HCT116 (cell line): ENCODE measurements at regions not wholly inside any gene's neighbourhood (a gene's known extent, or its start where the extent isn't known, plus 50 kb on each side); places are given as distances from the start of the nearest gene placed in this dataset.

ENCODE experiments used
- EGR1 ChIP-seq: IDR thresholded peaks from 2 replicates; pipeline ENCODE4 v1.6.1; 2012; ENCODE audit warnings: low read depth
- EZH2 ChIP-seq: fragments of 200-600 bp; sonication (generic); IDR thresholded peaks from 2 replicates; pipeline ENCODE4 v1.6.1; 2017; ENCODE audit warnings: antibody characterized with exemption, mixed run types
- EZH2phosphoT487 ChIP-seq: fragments of 200-600 bp; IDR thresholded peaks from 2 replicates; pipeline ENCODE4 v1.6.1; 2018; ENCODE audit warnings: antibody characterized with exemption, borderline replicate concordance
- JUND ChIP-seq: IDR thresholded peaks from 2 replicates; pipeline ENCODE4 v1.6.1; 2012
- POLR2A ChIP-seq: IDR thresholded peaks from 2 replicates; pipeline ENCODE4 v1.7.0; 2011; ENCODE audit warnings: borderline replicate concordance; ENCODE audit not compliant: insufficient read depth, insufficient read length; ENCODE audit errors: extremely low read depth
- POLR2AphosphoS5 ChIP-seq: IDR thresholded peaks from 2 replicates; pipeline ENCODE4 v1.6.1; 2011; ENCODE audit warnings: mild to moderate bottlenecking, low read depth, low read length, moderate library complexity
- RAD21 ChIP-seq: IDR thresholded peaks from 2 replicates; pipeline ENCODE4 v1.6.1; 2012; ENCODE audit warnings: low read depth, mild to moderate bottlenecking
- REST ChIP-seq: IDR thresholded peaks from 2 replicates; pipeline ENCODE4 v1.6.1; 2012; ENCODE audit warnings: low read depth
- SIN3A ChIP-seq: IDR thresholded peaks from 2 replicates; pipeline ENCODE4 v1.6.1; 2012; ENCODE audit warnings: low read depth
- SP1 ChIP-seq: IDR thresholded peaks from 2 replicates; pipeline ENCODE4 v1.6.1; 2012; ENCODE audit warnings: low read depth
- YY1 ChIP-seq: IDR thresholded peaks from 2 replicates; pipeline ENCODE4 v1.6.1; 2011; ENCODE audit warnings: low read length, low read depth, moderate library complexity, mild to moderate bottlenecking; ENCODE audit not compliant: insufficient replicate concordance; ENCODE audit errors: extremely low read depth
- ZFX ChIP-seq: fragments of 450-650 bp; IDR thresholded peaks from 2 replicates; pipeline ENCODE4 v1.6.1; 2017
- TF ChIP-seq, protein P1 (sequence below), 3 experiments: fragments of 200-600 bp in 1 of 3; sonication (generic) in 1 of 3; IDR thresholded peaks in 2 of 3; conservative IDR thresholded peaks in 1 of 3; 2 replicates each; pipeline ENCODE4 v1.5.1; 2012 to 2017; ENCODE audit warnings: low read depth in 2 of 3, low read length in 2 of 3, antibody characterized with exemption in 1 of 3, borderline replicate concordance in 1 of 3, control low read depth in 1 of 3, mild to moderate bottlenecking in 1 of 3, mixed read lengths in 1 of 3, mixed run types in 1 of 3, moderate library complexity in 1 of 3; ENCODE audit not compliant: insufficient read depth in 1 of 3
- TF ChIP-seq, protein P2 (sequence below): IDR thresholded peaks from 2 replicates; pipeline ENCODE4 v1.6.1; 2012

GRCh38 chr3:13746385-13746784 lies 133.5 kb downstream of the WNT7A start:
- TF ChIP-seq, protein P1, sequence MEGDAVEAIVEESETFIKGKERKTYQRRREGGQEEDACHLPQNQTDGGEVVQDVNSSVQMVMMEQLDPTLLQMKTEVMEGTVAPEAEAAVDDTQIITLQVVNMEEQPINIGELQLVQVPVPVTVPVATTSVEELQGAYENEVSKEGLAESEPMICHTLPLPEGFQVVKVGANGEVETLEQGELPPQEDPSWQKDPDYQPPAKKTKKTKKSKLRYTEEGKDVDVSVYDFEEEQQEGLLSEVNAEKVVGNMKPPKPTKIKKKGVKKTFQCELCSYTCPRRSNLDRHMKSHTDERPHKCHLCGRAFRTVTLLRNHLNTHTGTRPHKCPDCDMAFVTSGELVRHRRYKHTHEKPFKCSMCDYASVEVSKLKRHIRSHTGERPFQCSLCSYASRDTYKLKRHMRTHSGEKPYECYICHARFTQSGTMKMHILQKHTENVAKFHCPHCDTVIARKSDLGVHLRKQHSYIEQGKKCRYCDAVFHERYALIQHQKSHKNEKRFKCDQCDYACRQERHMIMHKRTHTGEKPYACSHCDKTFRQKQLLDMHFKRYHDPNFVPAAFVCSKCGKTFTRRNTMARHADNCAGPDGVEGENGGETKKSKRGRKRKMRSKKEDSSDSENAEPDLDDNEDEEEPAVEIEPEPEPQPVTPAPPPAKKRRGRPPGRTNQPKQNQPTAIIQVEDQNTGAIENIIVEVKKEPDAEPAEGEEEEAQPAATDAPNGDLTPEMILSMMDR (IDR thresholded peaks at IDR 0.05 in 2 of 3, conservative IDR thresholded peaks at IDR 0.05 in 1 of 3; ENCODE audit: borderline replicate concordance in 1 of 3, insufficient read depth in 1 of 3, low read depth in 2 of 3, low read length in 2 of 3), result no peak
- TF ChIP-seq REST (no peak), EZH2 (no peak), JUND (no peak), RAD21 (no peak), POLR2A (no peak), EZH2phosphoT487 (no peak), YY1 (no peak), SIN3A (no peak), SP1 (no peak), POLR2AphosphoS5 (no peak), ZFX (no peak), EGR1 (no peak)
- TF ChIP-seq, protein P2, sequence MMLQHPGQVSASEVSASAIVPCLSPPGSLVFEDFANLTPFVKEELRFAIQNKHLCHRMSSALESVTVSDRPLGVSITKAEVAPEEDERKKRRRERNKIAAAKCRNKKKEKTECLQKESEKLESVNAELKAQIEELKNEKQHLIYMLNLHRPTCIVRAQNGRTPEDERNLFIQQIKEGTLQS, result no peak
